ENCODE measurements at regions not wholly inside any gene's neighbourhood (a gene's known extent, or its start where the extent isn't known, plus 50 kb on each side); places are given as distances from the start of the nearest gene placed in this dataset.

GRCh38 chr1:118339400-118340124, 154.5 kb upstream of the SPAG17 start:
- DNase-seq: no peak

- DNase-seq: no peak
These were observed 153.9 kb upstream of the SPAG17 start for GRCh38 chr1:118338936-118339335.

GRCh38 chr1:118337346-118337745, 152.3 kb upstream of the SPAG17 start:
- DNase-seq: no peak

- DNase-seq: no peak
These were observed 150.3 kb upstream of the SPAG17 start for GRCh38 chr1:118335331-118335732.

- no peak for DNase-seq
These were observed 149.5 kb upstream of the SPAG17 start for GRCh38 chr1:118334506-118334905.

GRCh38 chr1:118333601-118334210, 148.7 kb upstream of the SPAG17 start:
- no peak for DNase-seq

GRCh38 chr1:118326960-118327629, 142.1 kb upstream of the SPAG17 start:
- no peak for DNase-seq

- DNase-seq: no peak
These were observed 140.7 kb upstream of the SPAG17 start for GRCh38 chr1:118325550-118326225.

- no peak for DNase-seq
These were observed 138.2 kb upstream of the SPAG17 start for GRCh38 chr1:118323246-118323645.

- DNase-seq: no peak
These were observed 137.3 kb upstream of the SPAG17 start for GRCh38 chr1:118322331-118322730.

GRCh38 chr1:118321840-118322239, 136.8 kb upstream of the SPAG17 start:
- DNase-seq: no peak

- DNase-seq: no peak
These were observed 133.0 kb upstream of the SPAG17 start for GRCh38 chr1:118317842-118318614.

GRCh38 chr1:118306851-118307250, 121.8 kb upstream of the SPAG17 start:
- no peak for DNase-seq

GRCh38 chr1:118304722-118305359, 119.8 kb upstream of the SPAG17 start:
- DNase-seq: no peak

- DNase-seq: no peak
These were observed 118.5 kb upstream of the SPAG17 start for GRCh38 chr1:118303534-118303933.

GRCh38 chr1:118303064-118303463, 118.0 kb upstream of the SPAG17 start:
- no peak for DNase-seq

- no peak for DNase-seq
These were observed 117.1 kb upstream of the SPAG17 start for GRCh38 chr1:118302145-118302544.

GRCh38 chr1:118300808-118301207, 115.8 kb upstream of the SPAG17 start:
- DNase-seq: no peak

GRCh38 chr1:118298397-118298796, 113.4 kb upstream of the SPAG17 start:
- no peak for DNase-seq

GRCh38 chr1:118297521-118297920, 112.5 kb upstream of the SPAG17 start:
- DNase-seq: no peak

- DNase-seq: no peak
These were observed 110.0 kb upstream of the SPAG17 start for GRCh38 chr1:118294875-118295642.

Measured in suppressor macrophage treated with lipopolysaccharide for 1 hour (primary cell).